AG09319 (cell line): ENCODE measurements at regions not wholly inside any gene's neighbourhood (a gene's known extent, or its start where the extent isn't known, plus 50 kb on each side); places are given as distances from the start of the nearest gene placed in this dataset.

ENCODE experiments used
- DNase-seq: peaks from one replicate; pipeline ENCODE4 v3.0.0-alpha.2; 2010; ENCODE audit warnings: low read depth; ENCODE audit errors: extremely low read depth
- TF ChIP-seq, protein P1 (sequence below): IDR thresholded peaks from 2 replicates; pipeline ENCODE4 v1.5.1; 2011; ENCODE audit warnings: low read depth, mild to moderate bottlenecking, inconsistent platforms, low read length, moderate library complexity

DNA sequence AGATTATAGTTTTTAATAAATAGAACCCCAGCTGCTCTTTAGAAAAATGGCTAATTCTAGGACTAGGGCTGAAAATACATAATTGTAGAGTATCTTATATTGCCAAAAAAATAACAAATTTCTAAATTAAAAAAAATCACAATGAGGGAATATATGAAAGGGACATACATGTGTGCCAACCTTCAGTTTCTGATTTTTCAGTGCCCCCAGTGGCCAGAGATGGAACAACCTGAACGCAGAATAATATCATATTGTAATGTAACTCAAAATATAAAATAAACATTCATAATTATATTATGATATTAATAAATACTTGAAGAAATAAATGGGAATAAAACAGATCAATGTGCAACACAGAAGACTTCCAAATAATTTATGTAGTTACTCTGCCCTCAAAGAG is 460.5 kb downstream of the ZNF385D start:
- TF ChIP-seq, protein P1, sequence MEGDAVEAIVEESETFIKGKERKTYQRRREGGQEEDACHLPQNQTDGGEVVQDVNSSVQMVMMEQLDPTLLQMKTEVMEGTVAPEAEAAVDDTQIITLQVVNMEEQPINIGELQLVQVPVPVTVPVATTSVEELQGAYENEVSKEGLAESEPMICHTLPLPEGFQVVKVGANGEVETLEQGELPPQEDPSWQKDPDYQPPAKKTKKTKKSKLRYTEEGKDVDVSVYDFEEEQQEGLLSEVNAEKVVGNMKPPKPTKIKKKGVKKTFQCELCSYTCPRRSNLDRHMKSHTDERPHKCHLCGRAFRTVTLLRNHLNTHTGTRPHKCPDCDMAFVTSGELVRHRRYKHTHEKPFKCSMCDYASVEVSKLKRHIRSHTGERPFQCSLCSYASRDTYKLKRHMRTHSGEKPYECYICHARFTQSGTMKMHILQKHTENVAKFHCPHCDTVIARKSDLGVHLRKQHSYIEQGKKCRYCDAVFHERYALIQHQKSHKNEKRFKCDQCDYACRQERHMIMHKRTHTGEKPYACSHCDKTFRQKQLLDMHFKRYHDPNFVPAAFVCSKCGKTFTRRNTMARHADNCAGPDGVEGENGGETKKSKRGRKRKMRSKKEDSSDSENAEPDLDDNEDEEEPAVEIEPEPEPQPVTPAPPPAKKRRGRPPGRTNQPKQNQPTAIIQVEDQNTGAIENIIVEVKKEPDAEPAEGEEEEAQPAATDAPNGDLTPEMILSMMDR, result peak; percentile 35
- DNase-seq, result no peak

DNA sequence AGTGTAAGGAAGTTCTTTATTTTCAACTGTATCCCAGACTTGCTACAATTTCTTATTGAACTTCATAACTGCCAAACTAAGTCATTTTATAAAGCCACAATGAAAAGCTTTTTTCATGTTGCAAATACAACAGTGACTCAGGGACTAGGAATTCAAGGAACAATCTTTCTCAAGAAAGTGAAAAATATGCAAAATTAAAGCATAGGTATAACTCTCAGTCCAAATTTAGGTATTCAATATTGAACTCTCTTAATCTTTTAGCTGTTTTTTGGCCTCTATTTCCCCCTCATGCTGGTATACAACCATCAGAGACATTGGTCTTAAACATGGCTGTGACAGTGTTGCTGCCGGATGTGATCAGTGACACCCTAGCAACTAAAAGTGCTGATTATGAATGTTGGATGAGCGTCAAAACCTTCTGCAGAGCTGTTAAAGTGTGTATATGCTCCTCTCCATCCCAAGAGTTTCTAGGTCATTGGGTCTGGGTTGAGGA is 476.9 kb downstream of the ZNF385D start:
- TF ChIP-seq, protein P1, result no peak
- DNase-seq, result no peak

DNA sequence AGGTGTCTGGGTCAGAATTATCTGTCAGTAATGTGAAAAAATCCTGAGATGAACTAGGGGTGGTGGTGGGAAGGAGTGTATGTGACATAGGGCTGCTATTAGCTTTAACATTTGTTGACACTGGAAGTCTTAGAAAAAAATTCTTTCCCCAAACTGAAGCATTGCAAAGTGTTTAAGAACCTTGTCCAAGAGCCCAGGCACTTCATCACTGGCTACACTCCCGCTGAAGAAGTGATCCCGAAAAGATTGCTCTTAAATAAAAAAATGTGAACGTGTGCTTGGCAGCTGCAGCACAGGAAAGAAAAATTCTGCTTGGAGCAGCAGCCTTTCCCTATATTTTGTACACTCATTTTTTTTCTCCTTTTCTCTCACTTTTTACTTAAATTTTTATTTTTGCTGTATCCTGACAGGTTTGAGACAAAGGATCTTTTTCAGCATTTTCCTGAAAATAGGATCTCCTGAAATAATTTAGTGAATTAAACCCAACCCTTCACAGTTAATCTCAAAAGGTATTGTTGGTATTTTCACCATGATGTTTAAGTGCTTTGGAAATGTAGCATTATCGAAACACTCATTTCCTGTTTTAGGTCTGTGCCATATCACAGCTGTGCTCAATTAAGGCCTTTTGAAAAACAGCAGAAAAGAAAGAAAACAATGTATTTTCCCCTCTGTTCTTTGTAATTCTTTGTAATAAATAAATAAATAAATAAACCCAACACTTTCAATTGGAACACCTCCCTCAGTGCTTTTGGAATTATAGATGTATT is 477.6 kb downstream of the ZNF385D start:
- DNase-seq, result peak; percentile 22
- TF ChIP-seq, protein P1, result no peak

DNA sequence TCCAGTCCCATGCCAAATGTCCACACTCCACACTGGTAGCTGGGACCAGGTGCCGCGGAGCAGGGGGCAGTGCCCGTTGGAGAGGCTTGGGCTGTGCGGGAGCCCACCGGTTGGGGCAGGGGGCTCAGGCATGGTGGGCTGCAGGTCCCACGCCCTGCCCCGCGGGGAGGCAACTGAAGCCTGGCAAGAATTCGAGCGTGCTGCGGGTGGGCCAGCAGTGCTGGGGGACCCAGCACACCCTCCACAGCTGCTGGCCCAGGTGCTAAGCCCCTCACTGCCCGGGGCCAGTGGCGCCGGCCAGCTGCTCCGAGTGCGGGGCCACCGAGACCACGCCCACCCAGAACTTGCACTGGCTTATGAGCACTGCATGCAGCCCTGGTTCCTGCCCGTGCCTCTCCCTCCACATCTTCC is 479.4 kb downstream of the ZNF385D start:
- no peak for DNase-seq
- TF ChIP-seq, protein P1, result no peak

DNA sequence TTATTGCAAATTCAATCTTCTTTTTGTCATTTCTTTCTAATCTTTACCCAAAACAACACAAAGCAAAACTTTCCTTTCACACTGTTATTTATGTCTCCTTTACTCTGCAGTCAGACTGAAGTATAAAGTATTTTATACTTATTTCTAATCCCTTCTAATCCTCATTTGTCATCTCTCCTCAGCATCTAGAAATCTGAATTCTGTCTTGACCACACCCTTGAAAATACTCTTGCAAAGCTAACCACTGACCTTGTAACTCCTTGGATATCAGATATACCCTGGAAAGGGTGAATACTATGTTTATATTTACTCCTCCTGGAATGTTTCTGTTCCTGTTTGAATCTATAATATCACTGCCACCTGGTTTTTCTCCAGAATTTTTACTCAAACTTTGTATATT is 481.1 kb downstream of the ZNF385D start:
- DNase-seq, result no peak
- TF ChIP-seq, protein P1, result no peak

DNA sequence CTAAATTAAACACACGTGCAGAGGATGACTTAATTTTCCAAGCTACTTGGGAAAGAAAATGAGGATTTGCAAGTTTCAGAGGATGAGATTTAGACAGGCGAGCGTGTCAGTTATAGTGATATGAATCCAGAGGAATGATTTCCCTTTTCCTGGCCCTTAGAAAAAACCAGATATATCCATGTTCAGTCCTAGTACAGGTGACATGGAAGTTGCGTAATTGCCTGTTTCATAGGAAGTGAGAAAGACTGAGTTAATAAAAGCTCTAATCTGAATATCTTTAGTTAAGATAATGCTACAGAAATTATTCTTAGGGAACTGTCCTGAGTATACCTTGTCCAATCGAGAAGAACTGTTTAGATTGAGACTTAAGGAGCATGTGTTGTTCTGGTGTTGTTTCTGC is 490.5 kb downstream of the ZNF385D start:
- TF ChIP-seq, protein P1, result no peak
- DNase-seq, result no peak

DNA sequence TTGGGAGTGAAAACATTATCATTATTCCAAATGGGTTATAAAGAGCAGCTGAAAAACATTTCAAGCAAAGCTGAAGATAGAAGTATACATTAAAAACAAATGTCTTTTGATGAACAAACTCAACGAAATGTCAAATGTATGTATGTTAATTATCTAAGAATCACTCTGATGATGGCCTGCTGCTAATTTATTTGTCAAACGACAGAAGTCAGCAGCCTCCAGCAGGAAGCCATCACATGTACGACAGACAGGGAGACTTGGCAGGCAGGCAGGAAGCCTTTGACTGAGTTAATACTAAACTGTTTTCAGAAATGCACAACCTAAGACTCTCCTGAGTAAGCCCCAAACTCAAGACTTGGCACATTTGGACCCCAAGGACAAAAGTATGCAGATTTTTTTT is 491.1 kb downstream of the ZNF385D start:
- TF ChIP-seq, protein P1, result no peak
- no peak for DNase-seq
